NCI-H2081 (cell line): ENCODE measurements at regions not wholly inside any gene's neighbourhood (a gene's known extent, or its start where the extent isn't known, plus 50 kb on each side); places are given as distances from the start of the nearest gene placed in this dataset.

Experiments
- DNase-seq, 2 experiments: peaks; one replicate each; lab custom pipeline; 2025; lab: John Stamatoyannopoulos, UW

GRCh38 chr13:85091631-85092234 lies 707.5 kb downstream of the SLITRK6 start:
- no peak for DNase-seq

- DNase-seq = no peak
These were observed 710.0 kb downstream of the SLITRK6 start for GRCh38 chr13:85089186-85089585.

- DNase-seq = no peak
These were observed 718.5 kb downstream of the SLITRK6 start for GRCh38 chr13:85080691-85081090.

- DNase-seq = no peak
These were observed 722.9 kb downstream of the SLITRK6 start for GRCh38 chr13:85076343-85076742.

- DNase-seq = no peak
These were observed 724.5 kb downstream of the SLITRK6 start for GRCh38 chr13:85074543-85075313.

- no peak for DNase-seq
These were observed 731.0 kb downstream of the SLITRK6 start for GRCh38 chr13:85068231-85068630.

- peak; percentile 47 to 90 for DNase-seq
These were observed 759.0 kb downstream of the SLITRK6 start for GRCh38 chr13:85040215-85040614.

- DNase-seq = no peak
These were observed 767.4 kb downstream of the SLITRK6 start for GRCh38 chr13:85031771-85032170.

- DNase-seq = no peak
These were observed 771.2 kb downstream of the SLITRK6 start for GRCh38 chr13:85028035-85028434.

GRCh38 chr13:85019121-85019520 lies 780.1 kb downstream of the SLITRK6 start:
- no peak for DNase-seq

GRCh38 chr13:85013006-85013405 lies 786.2 kb downstream of the SLITRK6 start:
- DNase-seq = no peak

- no peak for DNase-seq
These were observed 789.8 kb downstream of the SLITRK6 start for GRCh38 chr13:85009447-85009846.

- DNase-seq = no peak
These were observed 800.0 kb downstream of the SLITRK6 start for GRCh38 chr13:84999252-84999651.

GRCh38 chr13:84998681-84999080 lies 800.5 kb downstream of the SLITRK6 start:
- no peak for DNase-seq

GRCh38 chr13:84997858-84998257 lies 801.4 kb downstream of the SLITRK6 start:
- DNase-seq = no peak

GRCh38 chr13:84994582-84994981 lies 804.6 kb downstream of the SLITRK6 start:
- no peak for DNase-seq

GRCh38 chr13:84985860-84986259 lies 813.4 kb downstream of the SLITRK6 start:
- no peak for DNase-seq

GRCh38 chr13:84983321-84983720 lies 815.9 kb downstream of the SLITRK6 start:
- DNase-seq = no peak

- no peak for DNase-seq
These were observed 818.6 kb downstream of the SLITRK6 start for GRCh38 chr13:84980571-84980970.

- DNase-seq = no peak
These were observed 820.4 kb downstream of the SLITRK6 start for GRCh38 chr13:84978851-84979250.

- no peak for DNase-seq
These were observed 825.6 kb downstream of the SLITRK6 start for GRCh38 chr13:84973661-84974060.

GRCh38 chr13:84972907-84973306 lies 826.3 kb downstream of the SLITRK6 start:
- no peak for DNase-seq

GRCh38 chr13:84962849-84963248 lies 836.4 kb downstream of the SLITRK6 start:
- DNase-seq = no peak
